HK-2 (cell line): ENCODE measurements at regions not wholly inside any gene's neighbourhood (a gene's known extent, or its start where the extent isn't known, plus 50 kb on each side); places are given as distances from the start of the nearest gene placed in this dataset.

ENCODE experiments used
- DNase-seq: peaks from one replicate; pipeline ENCODE4 v3.0.0-alpha.2; 2018; ENCODE audit not compliant: unreplicated experiment

DNA sequence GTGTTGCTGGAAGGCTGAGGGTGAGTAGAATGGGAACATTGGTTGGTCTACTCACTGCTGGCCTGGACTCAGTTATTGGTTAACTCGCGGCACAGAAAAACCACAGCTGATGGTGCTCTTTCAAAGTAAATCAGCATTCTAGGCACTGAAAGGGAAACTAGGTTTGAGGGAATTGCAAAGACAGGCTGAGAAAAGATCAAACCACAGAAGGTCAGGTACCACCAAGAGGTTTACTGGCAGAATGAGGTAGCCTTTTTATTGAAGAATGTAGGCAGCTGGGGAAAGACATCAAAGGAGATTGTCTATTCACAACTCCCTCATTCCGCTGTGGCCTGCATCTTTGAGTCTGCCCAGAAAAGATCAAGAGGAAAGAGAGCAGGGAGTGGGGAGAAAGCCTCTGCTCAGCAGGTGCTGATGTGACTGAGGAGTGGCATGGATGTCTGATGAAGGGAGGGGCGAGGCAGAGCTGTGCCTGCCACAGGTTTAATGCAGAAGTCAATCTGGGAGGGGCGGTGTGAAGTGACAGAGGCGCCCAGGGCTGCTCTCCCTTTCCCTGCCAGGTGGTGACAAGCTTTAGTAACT is 255.5 kb downstream of the MAN2A1 start:
- peak; percentile 12 for DNase-seq

DNA sequence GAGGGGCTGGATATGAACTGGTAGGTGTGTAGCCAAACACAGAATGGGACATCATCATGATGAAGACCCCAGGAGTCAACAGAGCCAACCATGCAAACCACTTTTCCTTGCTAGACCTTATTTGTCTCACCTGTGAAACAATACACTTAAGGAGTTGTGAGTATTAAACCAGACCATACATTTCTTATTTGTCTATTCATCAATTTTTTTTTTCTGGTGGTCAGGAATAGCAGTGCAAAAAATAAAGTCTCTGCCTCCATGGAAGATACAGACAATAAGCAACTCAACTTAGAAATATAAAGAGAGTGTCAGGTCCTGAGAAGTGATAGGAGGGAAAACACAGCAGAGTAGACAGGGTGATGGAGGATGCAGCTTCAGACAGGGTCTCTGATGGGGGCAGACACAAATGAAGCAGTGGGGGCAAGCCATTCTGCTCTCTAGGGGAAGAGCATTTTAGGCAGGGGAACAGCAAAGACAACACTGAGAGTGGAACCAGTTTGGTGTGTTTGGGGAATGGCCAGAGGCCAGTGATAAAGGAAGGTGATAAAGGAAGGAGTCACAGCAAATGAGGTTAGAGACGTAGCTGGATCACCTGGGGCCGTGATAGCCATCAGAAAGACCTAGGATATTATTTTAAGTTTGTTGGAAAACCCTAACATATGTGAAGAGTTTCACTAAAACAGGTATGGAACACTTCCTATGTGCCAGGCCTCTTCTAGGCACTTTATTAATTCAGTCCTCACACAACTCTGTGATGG is 256.2 kb downstream of the MAN2A1 start:
- no peak for DNase-seq

DNA sequence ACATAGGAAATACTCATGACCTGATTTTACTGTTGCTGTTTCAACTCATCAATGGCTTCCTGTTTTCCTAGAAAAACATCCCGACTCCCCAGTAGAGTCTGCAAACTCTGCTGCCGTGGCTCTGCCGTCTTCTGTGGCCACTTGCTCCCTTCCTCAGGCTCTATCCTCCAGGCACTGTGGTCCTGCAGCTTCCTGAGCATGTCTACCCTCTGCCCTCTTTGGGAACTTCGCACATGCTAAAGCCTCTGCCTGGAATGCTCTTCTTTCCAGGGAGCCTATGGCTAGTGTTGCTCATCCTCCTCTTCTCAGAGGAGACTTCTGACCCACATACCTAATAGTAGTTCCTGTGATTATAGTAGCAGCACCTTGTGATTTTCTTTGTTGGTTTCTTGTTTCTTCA is 256.9 kb downstream of the MAN2A1 start:
- no peak for DNase-seq

DNA sequence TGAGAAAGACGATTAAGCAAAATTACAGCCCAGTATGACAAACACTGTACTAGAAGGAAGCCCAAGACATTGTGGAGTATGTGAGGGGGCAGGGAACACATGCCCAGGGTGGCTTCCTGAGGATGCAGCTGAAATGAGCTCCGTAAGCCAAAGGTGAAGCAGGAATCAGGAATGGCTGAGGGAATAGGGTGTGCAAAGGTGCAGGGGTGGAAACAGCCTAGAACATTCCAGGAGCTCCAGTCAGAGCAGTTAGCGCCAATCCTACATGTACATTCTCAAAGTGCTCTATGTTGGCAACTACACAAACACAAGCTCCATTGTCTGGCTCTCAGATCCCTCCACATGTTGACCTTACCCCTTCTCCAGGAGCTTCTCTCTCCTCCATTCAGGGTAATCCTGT is 257.9 kb downstream of the MAN2A1 start:
- DNase-seq, result no peak

DNA sequence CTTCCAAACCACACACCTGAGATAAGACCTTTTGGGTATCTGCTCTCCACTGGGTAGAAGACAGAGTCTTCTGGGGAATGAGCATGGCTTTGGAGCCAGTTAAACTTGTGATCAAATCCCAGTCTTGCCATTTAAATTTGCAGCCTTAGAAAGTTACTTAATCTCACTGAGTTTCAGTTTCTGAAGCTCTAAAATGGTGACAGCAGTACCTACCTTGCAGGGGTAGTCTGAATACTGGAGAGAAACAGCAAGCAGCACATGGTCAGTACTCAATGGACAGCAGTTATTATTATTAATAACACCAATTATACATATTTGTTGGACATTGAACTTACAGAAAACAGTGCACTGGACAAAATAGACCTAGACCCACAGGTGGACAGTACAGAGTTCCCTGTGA is 260.9 kb downstream of the MAN2A1 start:
- DNase-seq, result no peak

DNA sequence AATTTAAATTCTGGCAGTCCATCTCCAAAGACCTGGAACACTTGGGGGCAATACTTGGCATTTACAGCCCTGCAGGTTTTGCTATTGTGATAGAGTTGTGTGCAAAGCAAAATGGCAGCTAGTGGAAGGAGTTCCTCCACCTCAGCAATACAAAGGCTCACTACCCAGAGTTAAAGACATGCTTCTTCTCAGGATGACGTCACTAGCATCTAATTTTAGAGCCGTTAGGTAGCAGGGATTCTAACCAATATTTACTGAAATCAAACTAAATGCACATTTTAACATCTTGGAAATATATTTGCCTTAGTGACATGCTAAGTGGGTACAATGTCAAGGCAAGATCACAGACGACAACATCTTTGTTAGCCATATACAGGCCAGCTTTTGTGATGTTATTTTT is 261.6 kb downstream of the MAN2A1 start:
- no peak for DNase-seq

DNA sequence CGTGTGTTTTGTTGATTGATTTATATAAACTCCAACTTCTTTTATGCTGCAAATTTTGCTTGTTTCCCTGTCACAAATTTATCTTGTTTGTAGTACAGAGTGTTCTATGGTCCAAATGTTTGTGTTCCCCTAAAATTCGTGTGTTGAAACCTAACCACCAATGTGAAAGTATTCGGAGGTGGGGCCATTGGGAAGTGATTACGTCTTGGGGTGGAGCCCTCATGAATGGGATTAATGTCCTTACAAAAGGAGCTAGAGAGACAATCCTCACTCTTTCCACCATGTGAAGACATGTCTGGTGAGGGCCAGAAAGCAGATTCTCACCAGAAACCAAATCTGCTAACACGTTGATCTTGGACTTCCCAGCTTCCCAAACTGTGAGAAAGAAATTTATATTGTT is 262.0 kb downstream of the MAN2A1 start:
- DNase-seq, result no peak

DNA sequence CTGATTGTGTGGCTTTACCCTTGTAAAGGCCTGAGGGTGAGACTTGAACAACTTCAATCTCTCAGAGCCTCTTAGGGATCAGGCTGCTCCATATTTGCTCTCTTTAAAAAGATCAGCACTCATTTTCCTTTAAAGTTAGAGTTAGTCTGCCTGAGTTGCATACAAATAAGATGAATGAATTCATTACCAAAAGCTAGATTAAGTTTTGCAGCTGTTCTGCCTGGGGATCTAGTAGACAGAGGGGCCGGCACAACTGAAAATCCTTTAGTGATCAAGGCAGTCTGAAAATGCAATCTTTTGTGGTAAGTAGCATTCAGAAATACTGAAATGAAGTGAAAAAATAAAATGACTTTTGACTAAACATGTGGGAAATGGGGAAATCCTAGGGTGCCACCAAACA is 264.0 kb downstream of the MAN2A1 start:
- DNase-seq, result no peak

DNA sequence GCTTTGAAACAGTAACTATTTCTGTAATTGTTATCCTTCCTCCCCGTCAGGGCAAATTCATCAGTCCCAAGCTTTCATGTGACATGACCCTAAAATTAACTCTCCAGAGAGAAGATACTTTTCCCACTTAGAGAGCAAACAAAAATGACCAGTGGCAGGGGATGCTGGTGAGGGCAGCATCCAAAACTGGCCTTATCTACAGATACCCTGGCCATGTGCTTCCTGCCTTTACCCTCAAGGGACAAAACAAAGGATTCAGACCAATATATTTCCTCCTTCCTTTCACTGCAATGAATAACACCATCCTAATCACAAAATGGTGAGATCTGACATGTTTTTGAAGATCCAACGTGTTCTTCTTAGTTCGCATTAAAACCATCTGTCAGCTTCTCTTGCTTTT is 267.2 kb downstream of the MAN2A1 start:
- DNase-seq, result no peak

DNA sequence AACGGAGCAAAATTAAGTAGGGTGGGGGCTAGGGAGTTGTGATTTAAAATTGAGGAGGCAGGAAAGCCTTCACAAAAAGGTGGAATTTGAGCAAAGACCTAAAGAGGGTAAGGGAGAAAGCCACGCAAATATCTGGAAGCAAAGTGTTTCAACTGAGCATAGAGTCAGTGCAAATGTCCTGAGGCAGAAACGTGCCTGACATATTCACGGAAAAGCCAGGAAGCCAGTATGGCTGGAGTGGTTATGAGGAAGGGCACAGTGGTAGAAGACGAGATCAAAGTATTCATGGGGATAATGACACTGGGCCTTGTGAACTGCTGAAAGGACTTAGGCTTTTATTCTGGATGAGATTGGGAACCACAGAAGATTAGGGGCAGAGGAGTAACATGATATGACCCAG is 268.4 kb downstream of the MAN2A1 start:
- DNase-seq, result no peak

DNA sequence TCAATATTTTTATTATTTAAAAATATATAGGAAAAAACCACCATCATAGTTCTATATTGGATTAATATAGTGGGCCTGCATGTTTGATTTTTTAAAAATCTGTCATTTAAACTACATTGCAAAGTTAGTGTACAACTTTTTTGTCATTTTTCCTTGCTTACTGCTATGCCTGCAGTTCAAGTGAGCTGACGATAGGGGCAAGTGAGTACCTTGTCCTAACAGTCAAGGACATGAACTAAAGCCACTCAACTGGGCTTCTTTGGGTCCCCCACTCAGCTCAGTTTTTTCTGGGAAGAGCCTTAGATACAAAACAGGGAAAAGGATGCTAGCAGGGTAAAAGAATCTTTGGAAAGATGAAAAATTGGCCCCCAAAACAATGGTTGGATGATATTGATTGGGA is 269.9 kb downstream of the MAN2A1 start:
- no peak for DNase-seq

DNA sequence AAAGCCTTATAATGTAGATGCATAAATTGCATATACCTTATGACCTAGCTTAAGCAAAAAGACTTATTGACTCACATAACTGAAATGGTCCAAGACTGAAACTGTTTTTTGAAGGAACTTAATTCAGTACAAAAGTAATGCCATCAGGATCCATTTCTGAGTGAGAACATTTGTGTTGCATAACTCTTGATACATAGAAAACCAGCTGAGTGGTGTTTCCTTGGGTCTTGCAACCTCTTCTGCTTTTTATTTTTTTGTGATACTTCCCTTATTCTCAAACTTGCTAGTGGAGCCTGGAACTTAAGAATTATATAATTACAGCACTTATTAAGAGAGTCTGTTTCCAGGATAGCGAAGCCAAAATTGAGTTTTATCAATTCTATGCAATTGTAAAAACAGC is 272.0 kb downstream of the MAN2A1 start:
- no peak for DNase-seq

DNA sequence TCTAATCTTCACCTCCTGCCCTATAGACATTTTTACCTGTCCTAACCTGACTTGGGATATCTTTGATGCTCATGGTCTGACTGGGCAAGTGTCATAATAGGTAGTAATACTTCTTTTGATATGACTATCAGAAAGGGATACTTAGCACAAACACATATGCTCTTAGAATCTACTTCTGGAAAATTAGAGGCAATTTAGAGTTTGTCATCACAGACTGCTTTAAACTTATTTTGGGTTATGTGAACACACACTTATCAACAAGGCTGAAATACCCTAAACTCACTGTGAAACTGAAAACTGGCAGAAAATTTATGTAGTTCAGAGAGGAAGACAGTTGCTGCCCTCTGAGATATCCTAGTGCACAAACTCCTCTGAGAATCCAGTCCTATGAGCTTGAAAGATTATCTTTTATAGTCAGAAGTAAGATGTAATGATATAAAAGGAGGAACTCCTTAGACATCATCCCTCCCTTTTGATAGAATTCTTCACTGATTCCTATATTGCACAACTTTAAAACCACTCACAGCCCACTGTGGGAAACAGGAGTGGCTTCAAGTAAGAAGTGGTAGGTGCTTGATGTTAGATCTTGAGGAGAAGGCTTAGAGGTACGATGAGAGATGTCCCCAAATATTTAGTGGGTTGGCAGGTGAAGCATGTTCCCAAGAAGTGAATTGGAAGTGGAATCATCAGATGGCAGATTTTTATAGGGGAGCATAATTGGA is 273.3 kb downstream of the MAN2A1 start:
- DNase-seq, result no peak

DNA sequence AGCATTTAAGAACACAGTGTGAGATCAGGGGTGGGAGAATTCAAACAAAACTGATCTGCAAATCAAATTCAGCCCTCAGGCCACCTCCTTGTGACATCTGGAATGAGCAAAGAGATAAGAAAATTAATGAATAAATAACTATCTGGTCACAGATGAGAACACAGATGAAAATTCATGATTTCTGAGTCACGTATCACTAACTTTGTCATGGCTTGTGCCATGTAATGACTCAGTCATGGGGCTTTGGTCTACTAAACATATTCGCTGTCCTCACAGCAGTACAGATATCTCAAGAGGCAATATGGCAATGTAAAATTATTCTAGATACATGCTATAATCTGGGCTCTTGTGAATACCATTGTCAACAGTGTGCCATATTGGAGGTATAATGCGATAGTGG is 274.4 kb downstream of the MAN2A1 start:
- DNase-seq, result no peak

DNA sequence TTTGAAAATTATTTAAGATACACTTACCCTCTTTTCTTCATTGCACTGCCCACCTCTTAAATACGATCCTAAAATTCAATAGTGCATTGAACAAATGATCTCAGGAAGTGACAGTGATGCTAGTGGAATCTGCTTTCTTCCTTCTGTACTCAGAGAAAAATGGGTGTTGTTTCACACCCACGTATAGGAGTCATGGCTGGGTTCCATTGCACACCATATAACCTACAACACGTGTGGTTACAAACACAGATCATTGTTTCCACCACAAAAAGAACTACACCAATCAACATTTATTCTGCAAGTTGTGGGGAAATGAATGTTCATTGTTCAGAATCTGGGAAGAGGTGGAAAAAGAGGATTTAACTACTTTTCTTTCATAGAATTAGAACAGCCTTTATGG is 275.9 kb downstream of the MAN2A1 start:
- no peak for DNase-seq

DNA sequence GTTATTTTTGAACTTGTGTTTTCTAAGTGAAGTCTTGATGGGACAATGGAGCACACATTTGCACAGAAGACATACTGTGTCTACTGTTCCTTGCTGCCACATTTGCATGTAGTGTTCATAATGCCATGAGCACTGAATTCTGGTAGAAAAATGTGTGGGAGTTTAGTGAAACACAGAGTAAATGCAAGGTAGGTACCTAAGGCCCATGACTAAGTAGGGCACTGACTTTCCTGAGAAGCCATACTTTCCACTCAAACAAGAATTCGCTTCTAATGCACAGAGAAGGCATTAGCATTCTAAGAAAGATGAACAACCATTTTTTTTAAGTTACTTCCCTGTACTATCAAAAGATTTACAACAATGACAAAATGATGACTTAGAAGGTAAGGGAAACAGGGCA is 282.2 kb downstream of the MAN2A1 start:
- DNase-seq, result no peak

DNA sequence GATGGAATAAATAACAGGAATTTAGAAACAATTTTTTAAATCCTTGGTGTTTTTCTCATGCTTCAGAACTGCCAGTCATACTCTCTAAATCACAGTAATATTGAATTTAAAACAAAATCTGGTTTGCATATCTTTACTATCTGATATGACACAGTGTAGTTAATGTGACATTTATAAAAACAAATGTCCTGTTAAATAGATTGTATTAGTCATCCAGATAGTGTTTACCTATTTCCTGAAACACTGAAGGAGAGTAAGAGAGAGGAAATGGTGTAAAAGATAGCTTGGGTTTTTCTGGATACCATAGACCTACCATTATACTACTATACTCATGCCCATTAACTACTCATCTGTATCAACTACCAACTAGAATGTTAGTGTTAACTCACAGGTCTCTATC is 292.3 kb downstream of the MAN2A1 start:
- DNase-seq, result no peak

DNA sequence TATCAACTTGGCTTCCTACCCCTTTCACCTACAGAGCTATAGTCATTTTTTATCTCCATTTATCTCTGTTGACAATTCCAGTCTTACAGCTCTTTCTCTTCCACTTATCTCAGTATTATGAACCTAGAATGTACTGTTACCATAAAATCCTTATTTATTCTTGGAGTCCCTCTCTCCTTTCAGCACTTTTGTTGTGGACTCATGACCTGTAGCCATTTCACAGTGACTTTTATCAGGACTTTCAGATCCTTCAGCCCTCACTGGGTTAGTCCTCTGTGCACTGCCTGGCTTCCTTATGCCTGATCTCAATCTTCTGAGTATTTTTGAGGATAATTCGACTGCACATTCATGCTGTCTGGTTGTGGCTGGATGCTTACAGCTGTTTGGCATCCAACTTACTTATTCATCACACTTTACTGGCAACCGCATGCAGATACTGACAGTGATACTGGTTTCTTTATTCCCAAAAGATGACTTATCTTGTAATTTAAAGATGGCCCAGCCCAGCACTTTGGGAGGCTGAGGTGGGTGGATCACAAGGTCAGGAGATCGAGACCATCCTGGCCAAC is 293.3 kb downstream of the MAN2A1 start:
- DNase-seq, result no peak

DNA sequence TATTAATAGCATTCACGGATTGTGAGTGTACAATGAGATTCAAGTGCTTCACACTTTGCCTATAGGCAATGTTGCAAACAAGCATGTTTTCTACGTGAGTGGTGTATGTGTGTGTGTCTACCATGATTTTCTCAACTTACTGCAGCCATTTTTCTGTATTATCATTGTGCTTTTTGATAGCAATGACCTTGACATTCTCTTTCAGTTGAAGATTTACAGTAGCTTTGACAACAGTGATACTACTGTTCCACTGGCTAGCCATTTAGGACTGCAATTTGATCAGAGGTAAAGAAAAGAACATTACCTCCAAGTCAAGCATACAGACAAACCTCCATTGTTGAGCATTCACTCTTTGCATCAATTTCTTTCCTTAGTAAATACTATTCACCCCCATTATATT is 297.0 kb downstream of the MAN2A1 start:
- DNase-seq, result no peak

DNA sequence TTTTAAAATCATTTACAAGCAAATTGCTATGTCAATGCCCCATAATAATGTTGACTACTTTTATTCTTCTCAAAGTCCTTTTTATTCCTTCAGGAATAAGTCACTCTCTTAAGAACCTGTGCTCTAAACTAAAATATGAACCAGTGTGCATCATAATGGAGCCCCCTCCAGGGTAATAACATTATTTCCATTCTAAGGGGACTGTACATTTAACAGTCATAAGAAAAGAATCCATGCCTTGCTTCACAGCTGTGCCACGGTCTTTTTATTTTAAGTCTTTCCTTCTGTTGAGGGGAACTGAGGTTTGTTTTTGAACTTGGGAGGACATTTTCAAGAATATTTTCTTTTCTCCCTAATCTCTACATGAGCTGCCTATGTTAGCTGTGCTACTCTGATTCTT is 297.6 kb downstream of the MAN2A1 start:
- DNase-seq, result no peak

DNA sequence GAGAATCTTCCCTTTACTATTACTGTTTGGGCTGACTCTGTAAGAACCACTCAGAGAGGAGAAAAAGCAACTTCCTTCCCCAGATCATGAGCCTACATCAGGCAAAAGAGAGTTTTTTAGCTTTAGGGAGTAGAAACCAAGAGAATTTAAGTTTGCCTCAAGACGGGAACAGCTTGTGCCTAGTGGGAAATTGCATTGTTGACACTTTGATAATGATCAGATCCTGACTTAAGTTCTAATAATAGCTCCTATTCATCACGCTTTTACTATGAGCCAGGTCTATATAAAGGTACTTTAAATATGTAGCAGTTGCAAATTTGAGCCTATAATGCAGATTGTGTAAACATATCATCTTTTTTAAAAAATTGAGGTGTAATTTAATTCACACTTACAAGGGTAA is 298.2 kb downstream of the MAN2A1 start:
- no peak for DNase-seq

DNA sequence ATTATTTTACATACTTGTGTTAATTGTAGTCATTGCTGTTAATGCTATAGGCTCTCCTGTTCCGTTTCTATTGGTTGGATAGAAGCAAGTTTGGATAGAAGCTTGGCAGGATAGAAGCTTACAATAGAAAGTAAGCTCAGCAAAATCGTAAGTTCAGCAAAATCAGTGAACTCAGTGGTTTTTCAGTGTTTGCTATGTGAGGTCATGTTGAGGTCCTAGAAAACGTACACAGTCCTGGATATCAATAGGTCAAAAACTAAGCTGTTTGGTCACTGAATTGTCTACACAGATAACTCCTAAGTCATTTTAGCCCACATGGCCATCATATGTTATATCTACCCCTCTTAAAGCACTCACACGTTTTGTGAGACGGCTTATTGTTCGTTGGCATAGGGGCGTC is 299.4 kb downstream of the MAN2A1 start:
- no peak for DNase-seq
